Non-pigmented ciliary epithelial cell (primary cell): ENCODE measurements at regions not wholly inside any gene's neighbourhood (a gene's known extent, or its start where the extent isn't known, plus 50 kb on each side); places are given as distances from the start of the nearest gene placed in this dataset.

Source experiments
- DNase-seq: peaks from one replicate; pipeline ENCODE4 v3.0.0-alpha.2; 2010; ENCODE audit warnings: low read depth

DNA sequence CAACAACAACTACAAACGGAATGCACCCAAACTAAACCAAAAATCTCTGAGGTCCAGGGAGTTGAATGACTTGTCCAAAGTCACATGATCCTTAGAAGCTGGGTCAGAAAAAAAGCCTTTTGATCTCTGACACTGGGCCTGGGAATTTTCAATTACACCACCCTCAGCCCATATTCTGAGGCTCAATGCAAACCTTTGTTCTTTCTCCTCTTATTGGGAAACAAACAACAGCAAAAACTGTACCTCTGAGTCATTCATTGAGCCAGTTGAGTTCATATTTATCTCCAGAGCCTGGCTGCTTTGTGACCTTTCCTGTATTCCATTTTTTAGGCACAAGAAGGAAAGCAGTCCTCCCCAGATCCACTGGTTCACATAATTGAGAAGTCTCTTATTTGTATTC, 51.2 kb upstream of the SORCS1 start:
- no peak for DNase-seq
